ENCODE measurements at regions not wholly inside any gene's neighbourhood (a gene's known extent, or its start where the extent isn't known, plus 50 kb on each side); places are given as distances from the start of the nearest gene placed in this dataset.

DNA sequence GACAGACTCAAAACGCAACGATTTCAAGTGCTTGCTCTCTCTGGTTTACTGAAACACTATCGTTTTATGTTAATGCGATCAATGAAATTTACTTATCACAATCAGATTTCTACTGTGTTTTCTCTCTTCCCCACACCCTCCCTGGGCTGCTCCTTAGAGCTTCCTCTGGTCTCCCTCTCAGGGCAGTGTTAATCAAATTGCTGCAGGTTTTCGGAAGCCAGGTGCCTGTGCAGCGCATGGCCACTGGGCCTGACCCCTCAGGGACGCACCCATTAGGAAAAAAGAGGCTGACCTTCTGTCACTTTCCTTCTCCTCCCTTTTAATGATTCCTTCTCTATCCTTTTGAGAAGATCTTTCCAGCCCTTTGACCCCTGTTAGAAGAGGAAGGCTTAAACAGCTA is 134.5 kb upstream of the ONECUT1 start:
- H3K9me3 ChIP-seq, result peaks cover 0 to 8% (median under 1%) of the 10 kb centered on the region in 4 donors
- 76% methylated on average over 7 of the region's 7 CpGs for WGBS
- TF ChIP-seq POLR2A (IDR thresholded peaks at IDR 0.05; ENCODE audit: low read depth) (no peak), CTCF (IDR thresholded peaks at IDR 0.05) (no peak), POLR2AphosphoS5 (IDR thresholded peaks at IDR 0.05) (no peak), EP300 (IDR thresholded peaks at IDR 0.05) (no peak)
- no peak for DNase-seq (ENCODE audit: extremely low spot score)
- no peak overlapping the region for H3K27ac ChIP-seq (replicated peaks in 1 of 4)
- intact Hi-C loops (cut with DNase I), result no loop called here
- H3K4me1 ChIP-seq, result no peaks in the 10 kb centered on the region
- H3K27me3 ChIP-seq, result peaks cover 0 to 5% (median 0%) of the 10 kb centered on the region in 4 donors
- H3K4me3 ChIP-seq, result no peak overlapping the region
- no peaks in the 10 kb centered on the region for H3K36me3 ChIP-seq

- H3K27me3 ChIP-seq, result peaks cover 0 to 5% (median 0%) of the 10 kb centered on the region in 4 donors
- H3K36me3 ChIP-seq, result no peaks in the 10 kb centered on the region
- H3K9me3 ChIP-seq, result peaks cover 0 to under 1% (median 0%) of the 10 kb centered on the region in 4 donors
- intact Hi-C loops (cut with DNase I), result no loop called here
- H3K4me3 ChIP-seq, result no peak overlapping the region
- no peak overlapping the region for H3K27ac ChIP-seq (replicated peaks in 1 of 4)
- 70% methylated on average over 6 of the region's 6 CpGs for WGBS
- H3K4me1 ChIP-seq, result no peaks in the 10 kb centered on the region
- DNase-seq (ENCODE audit: extremely low spot score), result peak; percentile 72
- TF ChIP-seq CTCF (IDR thresholded peaks at IDR 0.05), result no peak
- no peak for TF ChIP-seq POLR2AphosphoS5 (IDR thresholded peaks at IDR 0.05)
- TF ChIP-seq POLR2A (IDR thresholded peaks at IDR 0.05; ENCODE audit: low read depth), result no peak
- TF ChIP-seq EP300 (IDR thresholded peaks at IDR 0.05), result no peak
These were observed 133.5 kb upstream of the ONECUT1 start for GRCh38 chr15:52923626-52924025.

DNA sequence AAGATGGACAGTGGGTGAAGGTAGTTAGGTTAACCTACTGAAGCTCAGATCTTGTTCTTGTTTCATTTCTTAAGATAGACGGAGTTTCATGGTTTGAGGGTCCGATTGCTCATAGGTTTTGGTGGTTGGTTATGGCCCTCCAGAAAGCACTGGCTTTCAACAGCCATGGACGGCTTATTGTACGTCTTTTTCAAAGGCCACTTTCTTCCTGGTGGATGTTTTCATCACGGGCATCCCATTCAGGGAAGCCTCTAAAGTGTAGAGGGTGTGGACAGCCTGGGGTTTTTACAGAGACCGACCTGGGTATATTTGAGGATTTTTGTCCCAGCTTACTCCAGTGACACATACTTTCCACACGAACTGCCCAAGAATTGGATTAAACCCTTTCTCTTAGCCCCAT is 132.7 kb upstream of the ONECUT1 start:
- Histone ChIP-seq H3K27ac (replicated peaks in 1 of 4) (no peak overlapping the region), H3K9me3 (no peaks in the 10 kb centered on the region), H3K27me3 (peaks cover 0 to 5% (median 0%) of the 10 kb centered on the region in 4 donors), H3K36me3 (no peaks in the 10 kb centered on the region), H3K4me3 (no peak overlapping the region), H3K4me1 (no peaks in the 10 kb centered on the region)
- intact Hi-C loops (cut with DNase I), result no loop called here
- 71% methylated on average over 7 of the region's 7 CpGs for WGBS
- peak; percentile 91 for DNase-seq (ENCODE audit: extremely low spot score)
- TF ChIP-seq EP300 (IDR thresholded peaks at IDR 0.05), result no peak
- no peak for TF ChIP-seq POLR2AphosphoS5 (IDR thresholded peaks at IDR 0.05)
- TF ChIP-seq POLR2A (IDR thresholded peaks at IDR 0.05; ENCODE audit: low read depth), result no peak
- no peak for TF ChIP-seq CTCF (IDR thresholded peaks at IDR 0.05)

- Histone ChIP-seq H3K9me3 (no peaks in the 10 kb centered on the region), H3K4me1 (no peaks in the 10 kb centered on the region), H3K27ac (replicated peaks in 1 of 4) (no peak overlapping the region), H3K36me3 (no peaks in the 10 kb centered on the region), H3K4me3 (no peak overlapping the region), H3K27me3 (no peaks in the 10 kb centered on the region)
- 79% methylated on average over 1 of the region's 1 CpG for WGBS
- intact Hi-C loops (cut with DNase I), result no loop called here
- TF ChIP-seq CTCF (IDR thresholded peaks at IDR 0.05), result no peak
- TF ChIP-seq EP300 (IDR thresholded peaks at IDR 0.05), result no peak
- DNase-seq (ENCODE audit: extremely low spot score), result no peak
These were observed 122.0 kb upstream of the ONECUT1 start for GRCh38 chr15:52912172-52912571.

GRCh38 chr15:52893338-52893737 is 103.2 kb upstream of the ONECUT1 start:
- Histone ChIP-seq H3K27me3 (no peaks in the 10 kb centered on the region), H3K27ac (replicated peaks in 1 of 4) (no peak overlapping the region), H3K4me1 (no peaks in the 10 kb centered on the region), H3K9me3 (no peaks in the 10 kb centered on the region), H3K4me3 (no peak overlapping the region), H3K36me3 (no peaks in the 10 kb centered on the region)
- intact Hi-C loops (cut with DNase I), result no loop called here
- TF ChIP-seq CTCF (IDR thresholded peaks at IDR 0.05) (no peak), POLR2AphosphoS5 (IDR thresholded peaks at IDR 0.05) (no peak), POLR2A (IDR thresholded peaks at IDR 0.05; ENCODE audit: low read depth) (no peak), EP300 (IDR thresholded peaks at IDR 0.05) (no peak)
- 68% methylated on average over 3 of the region's 3 CpGs for WGBS
- no peak for DNase-seq (ENCODE audit: extremely low spot score)

All from esophagus muscularis mucosa (tissue), 4 donors.